Effector memory CD4-positive, alpha-beta T cell (primary cell): ENCODE measurements at regions not wholly inside any gene's neighbourhood (a gene's known extent, or its start where the extent isn't known, plus 50 kb on each side); places are given as distances from the start of the nearest gene placed in this dataset.
"Not testable (repeated sequence)": the region's sequence is repeated elsewhere in the genome, so short reads cannot be mapped to it uniquely, and the experiment has no call there.

ENCODE experiments used
- DNase-seq, 3 donors: peaks; one replicate each; pipeline ENCODE4 v3.0.0-alpha.2; 2020
- H3K27ac ChIP-seq: 2 replicates; pipeline ENCODE4 v1.7.0; 2013; ENCODE audit warnings: mild to moderate bottlenecking, low read length, moderate library complexity; ENCODE audit not compliant: insufficient read depth, poor library complexity, severe bottlenecking
- H3K27me3 ChIP-seq: replicated peaks from 2 replicates; pipeline ENCODE4 v1.7.0; 2013; ENCODE audit warnings: mild to moderate bottlenecking, low read length; ENCODE audit not compliant: insufficient read depth, control insufficient read depth, poor library complexity, severe bottlenecking
- H3K36me3 ChIP-seq: 2 replicates; pipeline ENCODE4 v1.7.0; 2013; ENCODE audit warnings: mild to moderate bottlenecking, low read length, moderate library complexity; ENCODE audit not compliant: control insufficient read depth, insufficient read depth
- H3K4me1 ChIP-seq: 2 replicates; pipeline ENCODE4 v1.7.0; 2013; ENCODE audit warnings: low read length, mild to moderate bottlenecking; ENCODE audit not compliant: control insufficient read depth, insufficient read depth, poor library complexity, severe bottlenecking
- H3K4me3 ChIP-seq: 2 replicates; pipeline ENCODE4 v1.7.0; 2013; ENCODE audit warnings: low read length, low read depth, mild to moderate bottlenecking; ENCODE audit not compliant: insufficient read depth, poor library complexity, severe bottlenecking
- H3K9me3 ChIP-seq: 2 replicates; pipeline ENCODE4 v1.7.0; 2013; ENCODE audit warnings: mild to moderate bottlenecking, low read length, moderate library complexity; ENCODE audit not compliant: control insufficient read depth

DNA sequence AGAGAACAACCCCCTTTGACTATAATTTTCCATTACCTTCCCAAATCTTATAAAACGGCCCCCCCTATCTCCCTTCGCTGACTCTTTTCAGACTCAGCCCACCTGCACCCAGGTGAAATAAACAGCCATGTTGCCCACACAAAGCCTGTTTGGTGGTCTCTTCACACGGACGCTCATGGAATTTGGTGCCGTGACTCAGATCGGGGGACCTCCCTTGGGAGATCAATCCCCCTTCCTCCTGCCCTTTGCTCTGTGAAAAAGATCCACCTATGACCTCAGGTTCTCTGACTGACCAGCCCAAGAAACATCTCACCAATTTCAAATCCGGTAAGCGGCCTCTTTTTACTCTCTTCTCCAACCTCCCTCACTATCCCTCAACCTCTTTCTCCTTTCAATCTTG, 146.8 kb upstream of the TRIB2 start:
- H3K9me3 ChIP-seq, H3K4me3 ChIP-seq, H3K27me3 ChIP-seq, H3K4me1 ChIP-seq, H3K27ac ChIP-seq, DNase-seq, H3K36me3 ChIP-seq: not testable (repeated sequence)

DNA sequence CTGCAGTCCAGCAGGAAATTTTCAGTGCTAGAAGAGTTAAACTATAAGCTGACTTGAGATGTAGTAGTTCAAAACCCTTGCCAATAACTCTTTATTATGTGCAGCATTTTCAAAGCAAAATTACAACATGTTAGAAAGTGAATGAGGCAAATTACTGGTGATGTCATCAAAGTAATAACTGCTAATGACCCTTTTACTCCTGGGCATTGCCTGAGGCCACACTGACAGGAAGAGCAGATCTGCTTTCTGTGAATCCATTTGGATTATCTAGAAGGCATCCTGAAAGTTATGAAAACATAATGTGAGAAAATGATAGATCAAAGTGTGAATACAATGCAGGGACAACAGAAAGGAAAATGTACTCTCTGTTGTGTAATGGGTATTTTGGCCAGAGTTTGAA, 139.6 kb upstream of the TRIB2 start:
- DNase-seq = no peak
- H3K27me3 ChIP-seq = no peaks in the 10 kb centered on the region

DNA sequence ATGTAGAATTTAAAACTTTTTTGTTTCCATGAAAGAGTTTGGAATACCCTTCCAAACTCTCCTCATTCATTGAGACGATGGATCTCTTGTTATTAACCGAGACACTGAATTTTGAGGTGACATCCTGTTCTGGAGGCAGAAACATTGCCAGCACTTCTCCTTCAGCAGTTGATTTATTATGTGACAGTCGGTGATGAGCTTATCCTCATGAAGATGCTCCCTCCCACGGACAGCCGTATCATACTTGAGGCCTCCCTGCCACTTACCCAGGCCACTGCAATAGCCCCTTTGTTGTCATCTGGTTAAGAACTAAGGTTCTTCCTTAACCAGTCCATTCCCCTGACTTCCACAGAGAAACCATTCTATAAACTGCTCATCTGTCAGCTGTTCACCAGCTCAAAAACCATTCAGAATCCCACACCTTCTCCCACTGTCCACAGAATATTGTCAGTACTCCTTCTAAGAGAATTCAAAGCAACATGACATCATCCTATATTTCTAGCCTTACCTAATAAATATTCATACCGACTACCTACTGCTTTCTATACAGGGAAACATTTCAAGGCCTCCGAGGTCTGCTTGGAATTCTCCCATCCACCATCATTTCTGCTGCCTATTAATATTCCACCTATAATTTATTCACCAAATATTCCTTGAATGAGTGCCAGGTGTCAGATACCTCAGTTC, 139.0 kb upstream of the TRIB2 start:
- no peaks in the 10 kb centered on the region for H3K4me1 ChIP-seq
- H3K4me3 ChIP-seq = no peak overlapping the region
- no peaks in the 10 kb centered on the region for H3K9me3 ChIP-seq
- no peaks in the 10 kb centered on the region for H3K36me3 ChIP-seq
- no peaks in the 10 kb centered on the region for H3K27me3 ChIP-seq
- no peak overlapping the region for H3K27ac ChIP-seq
- DNase-seq = no peak

More for the DNA sequence above, 139.6 kb upstream of the TRIB2 start:
- H3K27ac ChIP-seq = no peak overlapping the region
- H3K36me3 ChIP-seq = no peaks in the 10 kb centered on the region
- no peaks in the 10 kb centered on the region for H3K4me1 ChIP-seq
- no peaks in the 10 kb centered on the region for H3K9me3 ChIP-seq
- no peak overlapping the region for H3K4me3 ChIP-seq

DNA sequence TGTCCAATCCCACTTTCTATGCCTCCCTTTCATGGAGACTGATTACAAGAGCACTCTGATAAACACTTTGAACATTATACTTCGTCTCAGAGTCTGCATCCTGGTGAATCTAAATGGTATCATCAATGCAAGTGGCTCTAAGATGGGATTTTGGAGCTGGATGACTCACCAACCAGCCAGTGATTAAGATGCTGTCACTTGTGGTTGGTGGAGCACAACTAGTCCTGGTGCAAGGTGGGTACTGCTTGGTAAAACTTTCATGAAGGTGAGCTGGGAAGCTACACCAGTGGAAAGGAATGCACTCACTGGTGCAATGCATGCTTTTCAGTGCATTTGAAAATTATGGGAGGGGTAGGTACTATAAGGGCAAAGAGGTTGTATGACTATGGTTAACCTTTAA, 137.7 kb upstream of the TRIB2 start:
- Histone ChIP-seq H3K4me1 (no peaks in the 10 kb centered on the region), H3K27ac (no peak overlapping the region), H3K4me3 (no peak overlapping the region), H3K9me3 (no peaks in the 10 kb centered on the region), H3K27me3 (no peaks in the 10 kb centered on the region), H3K36me3 (no peaks in the 10 kb centered on the region)
- DNase-seq = no peak

DNA sequence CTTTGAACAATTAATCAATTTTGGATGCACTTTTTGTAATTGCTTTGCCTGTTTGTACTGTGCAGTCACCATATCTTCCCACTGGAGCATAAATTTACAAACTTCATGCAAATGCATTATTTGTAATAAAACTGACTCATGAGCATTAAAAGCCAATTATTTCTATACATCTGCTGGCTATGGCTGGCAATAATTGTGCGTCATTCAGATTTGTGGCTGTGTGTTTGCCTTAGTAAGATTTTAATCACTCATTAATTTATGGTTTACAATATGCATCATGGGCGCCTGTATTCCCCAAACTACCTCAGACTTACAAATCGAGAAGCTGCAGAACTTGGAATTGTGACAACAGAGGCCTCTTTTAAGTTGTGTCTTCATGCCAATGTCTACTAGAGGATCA, 132.4 kb upstream of the TRIB2 start:
- H3K4me1 ChIP-seq = peaks cover 8% of the 10 kb centered on the region
- no peaks in the 10 kb centered on the region for H3K9me3 ChIP-seq
- H3K27me3 ChIP-seq = no peaks in the 10 kb centered on the region
- no peak overlapping the region for H3K4me3 ChIP-seq
- no peak for DNase-seq
- no peak overlapping the region for H3K27ac ChIP-seq
- no peaks in the 10 kb centered on the region for H3K36me3 ChIP-seq

DNA sequence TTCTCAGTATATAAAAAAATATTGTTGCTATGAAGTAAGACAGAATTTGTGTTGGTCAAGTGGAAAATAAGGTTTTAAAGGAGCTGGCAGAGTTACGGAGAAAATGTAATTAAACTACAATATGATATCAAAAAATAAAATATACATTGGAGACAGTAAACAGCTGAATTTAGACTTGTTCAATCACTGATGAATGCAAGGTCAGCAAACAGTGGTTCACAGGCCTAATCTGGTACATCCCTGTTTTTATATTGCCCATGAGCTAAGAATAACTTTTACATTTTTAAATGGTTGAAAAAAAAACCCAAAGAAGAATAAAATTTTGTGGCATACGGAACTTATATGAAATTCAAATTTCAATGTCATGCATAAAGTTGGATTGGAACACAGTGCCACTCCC, 131.0 kb upstream of the TRIB2 start:
- Histone ChIP-seq H3K27ac (no peak overlapping the region), H3K36me3 (no peaks in the 10 kb centered on the region), H3K4me3 (no peak overlapping the region), H3K9me3 (no peaks in the 10 kb centered on the region), H3K4me1 (peaks cover 8% of the 10 kb centered on the region), H3K27me3 (no peaks in the 10 kb centered on the region)
- DNase-seq = no peak

DNA sequence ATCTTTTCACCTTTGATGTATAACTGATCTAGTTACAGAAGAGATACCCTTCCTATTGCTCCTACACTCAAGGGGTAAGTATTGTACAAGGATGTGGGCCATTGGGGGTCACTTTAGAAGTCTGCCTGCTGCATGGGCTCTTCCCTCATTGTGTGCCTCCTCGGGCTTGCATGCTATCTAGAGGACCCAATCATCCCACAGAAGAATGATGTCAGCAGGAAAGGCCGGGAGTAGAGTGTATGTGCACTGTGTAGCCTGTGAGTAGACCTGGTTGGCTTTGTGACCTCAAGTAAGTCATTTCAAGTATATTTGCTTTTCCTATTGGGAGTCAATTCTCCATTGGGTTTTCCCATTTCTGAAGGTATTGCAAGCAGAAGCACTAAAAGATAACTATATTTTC, 129.5 kb upstream of the TRIB2 start:
- no peak for DNase-seq
- no peaks in the 10 kb centered on the region for H3K36me3 ChIP-seq
- H3K27ac ChIP-seq = no peak overlapping the region
- H3K4me3 ChIP-seq = no peak overlapping the region
- no peaks in the 10 kb centered on the region for H3K9me3 ChIP-seq
- no peaks in the 10 kb centered on the region for H3K27me3 ChIP-seq
- peaks cover 8% of the 10 kb centered on the region for H3K4me1 ChIP-seq

DNA sequence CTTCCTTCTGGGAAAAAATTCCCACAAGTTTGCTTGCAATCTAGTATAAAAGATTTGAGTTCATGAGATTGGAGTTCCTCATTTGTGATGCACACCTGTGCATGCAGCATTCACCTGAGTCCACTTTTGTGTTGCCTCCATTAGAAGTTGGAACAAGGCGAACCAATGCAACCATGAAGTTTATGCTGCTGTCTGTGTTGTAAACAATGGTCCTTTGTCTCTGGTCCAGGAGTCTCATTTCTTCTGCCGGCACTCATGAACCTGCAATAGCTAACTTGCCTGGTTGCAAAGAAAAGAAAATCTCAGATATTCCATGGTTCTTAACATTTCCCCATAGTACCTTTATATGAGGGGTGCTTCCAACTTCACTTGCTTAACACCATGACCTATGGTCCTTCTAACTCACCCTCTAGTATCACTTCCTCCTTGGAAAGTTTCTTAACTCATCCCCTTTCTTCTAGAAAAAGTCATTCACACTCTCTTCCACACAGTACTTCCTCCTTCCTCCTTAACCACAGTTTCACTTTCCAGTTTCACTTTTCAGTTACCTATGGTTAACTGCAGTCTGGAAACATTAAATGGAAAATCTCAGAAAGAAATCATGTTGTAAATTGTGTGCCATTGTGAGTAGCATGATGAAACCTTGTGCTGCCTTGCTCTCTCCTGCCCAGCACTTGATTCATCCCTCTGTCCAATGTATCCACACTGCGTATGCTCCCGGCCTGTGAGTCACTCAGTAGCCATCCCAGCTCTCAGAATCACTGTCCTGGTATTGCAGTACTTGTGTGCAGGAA, 128.8 kb upstream of the TRIB2 start:
- Histone ChIP-seq H3K27ac (no peak overlapping the region), H3K4me3 (no peak overlapping the region), H3K36me3 (no peaks in the 10 kb centered on the region), H3K4me1 (peaks cover 8% of the 10 kb centered on the region), H3K27me3 (no peaks in the 10 kb centered on the region), H3K9me3 (no peaks in the 10 kb centered on the region)
- DNase-seq = no peak

DNA sequence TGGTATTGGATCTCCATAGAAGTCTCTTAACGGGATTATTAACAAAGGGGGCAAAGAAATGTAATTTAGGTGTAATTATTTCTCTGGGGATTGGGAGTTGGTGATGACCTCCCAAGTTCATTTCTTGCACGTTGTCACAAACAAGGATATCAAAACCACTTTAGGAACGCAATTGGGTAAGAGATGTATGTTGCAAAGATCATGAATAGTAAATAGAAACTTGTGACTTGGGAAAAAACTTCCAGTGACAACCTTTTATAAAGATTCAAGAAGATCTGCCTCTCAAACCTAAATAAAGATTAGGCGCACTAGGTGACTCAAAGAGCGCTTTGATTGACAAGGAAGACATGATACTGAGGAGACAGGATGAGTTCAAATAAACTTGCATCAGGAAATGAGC, 127.8 kb upstream of the TRIB2 start:
- no peak for DNase-seq
- Histone ChIP-seq H3K27ac (no peak overlapping the region), H3K9me3 (no peaks in the 10 kb centered on the region), H3K4me3 (no peak overlapping the region), H3K4me1 (peaks cover 8% of the 10 kb centered on the region), H3K36me3 (no peaks in the 10 kb centered on the region), H3K27me3 (no peaks in the 10 kb centered on the region)

DNA sequence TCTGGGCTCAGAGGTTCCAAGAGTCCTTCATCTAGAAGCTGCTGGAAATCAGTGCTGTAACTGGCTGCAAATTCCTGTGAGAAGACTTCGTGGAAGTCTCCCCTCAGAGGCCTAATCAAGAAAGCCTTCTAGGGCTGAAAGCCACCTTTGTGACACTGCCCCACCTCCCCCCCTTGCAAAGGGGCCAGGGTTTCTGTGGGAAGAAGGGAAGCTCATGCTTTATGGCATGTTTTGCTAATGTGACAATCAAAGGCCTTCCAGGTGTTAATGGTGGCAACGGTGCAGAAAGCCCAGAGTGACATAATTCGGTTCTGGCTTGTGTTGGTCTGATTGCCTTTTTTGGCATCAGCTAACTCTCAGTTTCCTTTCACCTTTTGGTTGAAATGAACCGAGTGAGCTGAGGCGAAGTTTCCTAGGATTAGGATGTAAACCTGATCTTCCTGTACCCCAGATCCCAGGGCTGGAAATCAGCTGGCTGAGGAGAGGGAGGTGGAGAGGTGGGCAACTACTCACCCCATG, 126.9 kb upstream of the TRIB2 start:
- Histone ChIP-seq H3K27me3 (no peaks in the 10 kb centered on the region), H3K4me3 (no peak overlapping the region), H3K9me3 (no peaks in the 10 kb centered on the region), H3K27ac (no peak overlapping the region), H3K4me1 (peaks cover 8% of the 10 kb centered on the region), H3K36me3 (no peaks in the 10 kb centered on the region)
- no peak for DNase-seq
